Left renal pelvis (tissue), 4 donors: ENCODE measurements at regions not wholly inside any gene's neighbourhood (a gene's known extent, or its start where the extent isn't known, plus 50 kb on each side); places are given as distances from the start of the nearest gene placed in this dataset.

ENCODE experiments used
- DNase-seq, 4 donors: peaks; one replicate each; pipeline ENCODE4 v3.0.0-alpha.2; 2013; ENCODE audit warnings: low read depth in 4 of 4, low spot score in 3 of 4

- DNase-seq: no peak
Measured at GRCh38 chr13:105960326-105960725, 575.1 kb downstream of the EFNB2 start.

- DNase-seq: no peak
Measured at GRCh38 chr13:105959876-105960275, 575.6 kb downstream of the EFNB2 start.

GRCh38 chr13:105957769-105958438 lies 577.6 kb downstream of the EFNB2 start:
- no peak for DNase-seq

GRCh38 chr13:105956921-105957320 lies 578.5 kb downstream of the EFNB2 start:
- DNase-seq: no peak

GRCh38 chr13:105952973-105953290 lies 582.5 kb downstream of the EFNB2 start:
- DNase-seq: no peak

- no peak for DNase-seq
Measured at GRCh38 chr13:105952233-105952972, 583.1 kb downstream of the EFNB2 start.

- DNase-seq: no peak
Measured at GRCh38 chr13:105948143-105948542, 587.3 kb downstream of the EFNB2 start.

- no peak for DNase-seq
Measured at GRCh38 chr13:105940882-105941281, 594.6 kb downstream of the EFNB2 start.

- DNase-seq: no peak
Measured at GRCh38 chr13:105937451-105937850, 598.0 kb downstream of the EFNB2 start.

GRCh38 chr13:105936816-105937215 lies 598.6 kb downstream of the EFNB2 start:
- DNase-seq: no peak

GRCh38 chr13:105929505-105929904 lies 606.0 kb downstream of the EFNB2 start:
- DNase-seq: no peak

- DNase-seq: no peak
Measured at GRCh38 chr13:105928901-105929300, 606.6 kb downstream of the EFNB2 start.

GRCh38 chr13:105928048-105928447 lies 607.4 kb downstream of the EFNB2 start:
- DNase-seq: no peak

- DNase-seq: no peak
Measured at GRCh38 chr13:105925496-105925895, 610.0 kb downstream of the EFNB2 start.

GRCh38 chr13:105921711-105922110 lies 613.8 kb downstream of the EFNB2 start:
- DNase-seq: no peak

GRCh38 chr13:105920370-105920769 lies 615.1 kb downstream of the EFNB2 start:
- no peak for DNase-seq

GRCh38 chr13:105918842-105919741 lies 616.4 kb downstream of the EFNB2 start:
- DNase-seq: peak in 1 of 4 donors; percentile 3

- no peak for DNase-seq
Measured at GRCh38 chr13:105915146-105915850, 620.2 kb downstream of the EFNB2 start.

GRCh38 chr13:105914291-105915036 lies 621.0 kb downstream of the EFNB2 start:
- DNase-seq: no peak

- no peak for DNase-seq
Measured at GRCh38 chr13:105908586-105908985, 626.9 kb downstream of the EFNB2 start.
